Hepatocyte (in vitro differentiated cells): ENCODE measurements at regions not wholly inside any gene's neighbourhood (a gene's known extent, or its start where the extent isn't known, plus 50 kb on each side); places are given as distances from the start of the nearest gene placed in this dataset.

Experiments
- DNase-seq: peaks from one replicate; pipeline ENCODE4 v3.0.0-alpha.2; 2016; ENCODE audit warnings: low spot score
- H2AFZ ChIP-seq: fragments of 200-600 bp; sonication (generic); 2 replicates; pipeline ENCODE4 v1.6.0; 2016; ENCODE audit warnings: antibody characterized with exemption, mild to moderate bottlenecking
- H3K27ac ChIP-seq: fragments of 200-600 bp; sonication (generic); 2 replicates; pipeline ENCODE4 v1.5.1; 2016; ENCODE audit warnings: mild to moderate bottlenecking
- H3K27me3 ChIP-seq: fragments of 200-600 bp; sonication (generic); 2 replicates; pipeline ENCODE4 v1.6.1; 2016
- H3K36me3 ChIP-seq: fragments of 200-600 bp; sonication (generic); replicated peaks from 2 replicates; pipeline ENCODE4 v1.5.1; 2016; ENCODE audit warnings: low read depth; ENCODE audit not compliant: insufficient read depth
- H3K4me1 ChIP-seq: fragments of 200-600 bp; sonication (generic); 2 replicates; pipeline ENCODE4 v1.5.1; 2016; ENCODE audit warnings: mild to moderate bottlenecking, moderate library complexity; ENCODE audit not compliant: insufficient read depth
- H3K4me2 ChIP-seq: fragments of 200-600 bp; sonication (generic); 2 replicates; pipeline ENCODE4 v1.6.0; 2016
- H3K4me3 ChIP-seq: fragments of 200-600 bp; sonication (generic); 2 replicates; pipeline ENCODE4 v1.5.1; 2016; ENCODE audit warnings: mild to moderate bottlenecking
- H3K79me2 ChIP-seq: fragments of 200-600 bp; sonication (generic); 2 replicates; pipeline ENCODE4 v1.6.0; 2017; ENCODE audit warnings: mild to moderate bottlenecking
- H3K9me2 ChIP-seq: fragments of 200-600 bp; sonication (generic); replicated peaks from 2 replicates; pipeline ENCODE4 v1.6.0; 2017; ENCODE audit warnings: mild to moderate bottlenecking; ENCODE audit not compliant: insufficient read depth
- H3K9me3 ChIP-seq: fragments of 200-600 bp; sonication (generic); 2 replicates; pipeline ENCODE4 v1.5.1; 2016; ENCODE audit warnings: low read depth, mild to moderate bottlenecking
- H4K20me1 ChIP-seq: fragments of 200-600 bp; sonication (generic); 2 replicates; pipeline ENCODE4 v1.6.0; 2016; ENCODE audit warnings: mild to moderate bottlenecking; ENCODE audit not compliant: insufficient read depth, poor library complexity, severe bottlenecking
- CTCF ChIP-seq: fragments of 200-600 bp; sonication (generic); IDR thresholded peaks from 2 replicates; pipeline ENCODE4 v1.5.1; 2016; ENCODE audit warnings: antibody characterized with exemption, mild to moderate bottlenecking; ENCODE audit not compliant: poor library complexity
- EZH2 ChIP-seq: fragments of 200-600 bp; sonication (generic); IDR thresholded peaks from 2 replicates; pipeline ENCODE4 v1.6.1; 2016; ENCODE audit warnings: antibody characterized with exemption, mild to moderate bottlenecking, borderline replicate concordance
- EZH2phosphoT487 ChIP-seq: fragments of 200-600 bp; sonication (generic); IDR thresholded peaks from one replicate; pipeline ENCODE4 v1.6.1; 2018; ENCODE audit warnings: antibody characterized with exemption, mild to moderate bottlenecking, low read depth, moderate library complexity; ENCODE audit not compliant: unreplicated experiment, severe bottlenecking
- WGBS: methylation state at CpG from one replicate; pipeline ENCODE4 v1.1.6; 2016; ENCODE audit warnings: low lambda C conversion rate; ENCODE audit errors: missing lambda C conversion rate; 5-methylcytosine and 5-hydroxymethylcytosine counted together

GRCh38 chr13:79673993-79674377 lies 193.0 kb downstream of the NDFIP2 start:
- TF ChIP-seq EZH2, result no peak
- no peak for TF ChIP-seq EZH2phosphoT487
- no peak for TF ChIP-seq CTCF
- no peaks in the 10 kb centered on the region for H3K27me3 ChIP-seq
- no peak overlapping the region for H3K4me2 ChIP-seq
- no peaks in the 10 kb centered on the region for H3K79me2 ChIP-seq
- no peaks in the 10 kb centered on the region for H4K20me1 ChIP-seq
- H3K36me3 ChIP-seq, result no peaks in the 10 kb centered on the region
- no peak for DNase-seq
- no peaks in the 10 kb centered on the region for H3K9me2 ChIP-seq
- H3K4me1 ChIP-seq, result no peaks in the 10 kb centered on the region
- WGBS, result 67% methylated on average over 1 of the region's 1 CpG
- no peaks in the 10 kb centered on the region for H3K9me3 ChIP-seq
- H2AFZ ChIP-seq, result no peak overlapping the region
- H3K27ac ChIP-seq, result no peak overlapping the region
- no peak overlapping the region for H3K4me3 ChIP-seq

DNA sequence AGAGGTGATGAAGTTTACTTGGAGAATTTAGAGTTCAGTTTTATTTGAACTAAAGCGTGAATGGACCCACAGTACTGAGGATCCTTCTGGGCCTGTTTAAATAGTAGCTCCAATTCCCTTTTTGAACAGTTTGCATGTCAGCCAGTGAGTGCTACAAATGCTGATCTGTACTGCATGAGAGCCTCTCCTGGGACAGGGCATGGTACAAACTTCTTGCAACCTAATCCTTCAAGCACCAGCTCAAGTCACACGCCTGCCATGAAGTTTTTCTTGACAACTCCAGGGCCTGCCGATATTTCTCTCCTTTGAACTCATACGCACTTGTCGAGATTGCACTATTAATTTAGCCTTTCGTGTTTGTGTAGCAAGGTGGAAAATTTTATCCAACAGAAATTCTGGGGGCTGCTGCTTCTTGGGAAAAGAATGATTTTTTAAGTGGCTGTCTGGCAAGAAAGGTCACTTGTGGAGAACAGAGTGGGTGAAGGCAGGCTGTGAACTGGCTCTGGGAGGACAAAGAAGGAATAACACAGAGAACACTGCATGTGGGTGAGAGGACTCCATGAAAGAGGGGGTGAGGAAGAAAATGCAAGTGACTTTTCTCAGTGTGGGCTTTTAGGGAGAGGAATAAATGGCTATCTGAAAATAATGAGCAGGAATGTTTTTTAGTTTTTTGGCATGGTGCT lies 192.5 kb downstream of the NDFIP2 start:
- no peak for DNase-seq
- Histone ChIP-seq H4K20me1 (no peaks in the 10 kb centered on the region), H3K4me1 (no peaks in the 10 kb centered on the region), H3K9me3 (no peaks in the 10 kb centered on the region), H3K27me3 (no peaks in the 10 kb centered on the region), H3K9me2 (no peaks in the 10 kb centered on the region), H2AFZ (no peak overlapping the region), H3K4me3 (no peak overlapping the region), H3K27ac (no peak overlapping the region), H3K79me2 (no peaks in the 10 kb centered on the region), H3K36me3 (no peaks in the 10 kb centered on the region), H3K4me2 (no peak overlapping the region)
- TF ChIP-seq EZH2phosphoT487 (no peak), CTCF (no peak), EZH2 (no peak)
- WGBS, result 72% methylated on average over 6 of the region's 6 CpGs

- Histone ChIP-seq H3K9me2 (no peaks in the 10 kb centered on the region), H3K36me3 (no peaks in the 10 kb centered on the region), H3K79me2 (no peaks in the 10 kb centered on the region), H3K27ac (no peak overlapping the region), H3K9me3 (no peaks in the 10 kb centered on the region), H3K4me3 (no peak overlapping the region), H3K4me2 (no peak overlapping the region), H3K27me3 (no peaks in the 10 kb centered on the region), H4K20me1 (no peaks in the 10 kb centered on the region), H2AFZ (no peak overlapping the region), H3K4me1 (no peaks in the 10 kb centered on the region)
- no peak for TF ChIP-seq EZH2
- no peak for TF ChIP-seq CTCF
- TF ChIP-seq EZH2phosphoT487, result no peak
- 61% methylated on average over 2 of the region's 2 CpGs for WGBS
- no peak for DNase-seq
These were observed 190.5 kb downstream of the NDFIP2 start for GRCh38 chr13:79671420-79671819.
